WTC11 (cell line): ENCODE measurements at regions not wholly inside any gene's neighbourhood (a gene's known extent, or its start where the extent isn't known, plus 50 kb on each side); places are given as distances from the start of the nearest gene placed in this dataset.

Experiments used
- ATAC-seq: fragments of 200-7000 bp; cut with Tn5 transposase; 2 replicates; pipeline ENCODE4 v1.10.0; 2021; ENCODE audit warnings: mild to moderate bottlenecking, moderate library complexity
- CTCF ChIA-PET: fragments of 300-600 bp; sonication (Branson Sonifier 250); formaldehyde crosslinking; loops from one replicate; lab custom pipeline; 2021; ENCODE audit warnings: antibody characterized with exemption; lab: Charles Lee
- POLR2A ChIA-PET: fragments of 350-600 bp; sonication (Branson Sonifier 250); formaldehyde crosslinking; loops from one replicate; lab custom pipeline; 2021; ENCODE audit warnings: antibody characterized with exemption; lab: Charles Lee
- DNase-seq: peaks from one replicate; pipeline ENCODE4 v3.0.0; 2021; ENCODE audit warnings: low spot score
- H3K27ac Mint-ChIP-seq: 2 replicates; pipeline ENCODE4 v1.8.0; 2021; ENCODE audit warnings: mixed read lengths
- H3K27me3 Mint-ChIP-seq: 2 replicates; pipeline ENCODE4 v1.8.0; 2021; ENCODE audit warnings: low read depth, mild to moderate bottlenecking, moderate library complexity, mixed read lengths
- H3K36me3 Mint-ChIP-seq: 2 replicates; pipeline ENCODE4 v1.8.0; 2021; ENCODE audit warnings: mixed read lengths
- H3K4me1 Mint-ChIP-seq: 2 replicates; pipeline ENCODE4 v1.8.0; 2022; ENCODE audit warnings: mixed read lengths
- H3K4me3 Mint-ChIP-seq: 2 replicates; pipeline ENCODE4 v1.8.0; 2021; ENCODE audit warnings: mild to moderate bottlenecking, moderate library complexity, mixed read lengths
- H3K9me3 Mint-ChIP-seq: 2 replicates; pipeline ENCODE4 v1.8.0; 2021; ENCODE audit warnings: mixed read lengths
- ATF6 ChIP-seq: sonication (generic); formaldehyde crosslinking; IDR thresholded peaks from 2 replicates; pipeline ENCODE4 v1.8.1; 2023; ENCODE audit warnings: mild to moderate bottlenecking, missing genetic modification reagents
- CTCF ChIP-seq: fragments of 200-600 bp; IDR thresholded peaks from 2 replicates; pipeline ENCODE4 v1.8.0; 2022; ENCODE audit warnings: antibody characterized with exemption
- E2F1 ChIP-seq: sonication (generic); formaldehyde crosslinking; IDR thresholded peaks from 2 replicates; pipeline ENCODE4 v1.8.0; 2022; ENCODE audit warnings: mild to moderate bottlenecking, missing genetic modification reagents
- ELF4 ChIP-seq: sonication (generic); formaldehyde crosslinking; IDR thresholded peaks from 2 replicates; pipeline ENCODE4 v1.8.1; 2022; ENCODE audit warnings: low read depth, mild to moderate bottlenecking, moderate library complexity, missing genetic modification reagents
- ETV6 ChIP-seq: sonication (generic); formaldehyde crosslinking; IDR thresholded peaks from 2 replicates; pipeline ENCODE4 v1.8.1; 2022; ENCODE audit warnings: mild to moderate bottlenecking, missing genetic modification reagents
- FOXK1 ChIP-seq: sonication (generic); formaldehyde crosslinking; IDR thresholded peaks from 2 replicates; pipeline ENCODE4 v1.8.0; 2022; ENCODE audit warnings: mild to moderate bottlenecking, moderate library complexity, missing genetic modification reagents
- GRHL2 ChIP-seq: fragments of 250-450 bp; sonication (Bioruptor Pico); IDR thresholded peaks from 2 replicates; pipeline ENCODE4 v1.8.0; 2022; ENCODE audit warnings: mild to moderate bottlenecking, moderate library complexity; ENCODE audit not compliant: insufficient replicate concordance, severe bottlenecking
- HMGXB4 ChIP-seq: sonication (generic); formaldehyde crosslinking; IDR thresholded peaks from 2 replicates; pipeline ENCODE4 v1.8.1; 2023; ENCODE audit warnings: mild to moderate bottlenecking, moderate library complexity, missing genetic modification reagents
- JAZF1 ChIP-seq: fragments of 250-450 bp; sonication (Bioruptor Pico); IDR thresholded peaks from 2 replicates; pipeline ENCODE4 v1.9.0; 2021; ENCODE audit warnings: moderate library complexity, mild to moderate bottlenecking, inconsistent platforms
- NR2C2 ChIP-seq: sonication (generic); formaldehyde crosslinking; IDR thresholded peaks from 2 replicates; pipeline ENCODE4 v1.8.0; 2022; ENCODE audit warnings: mild to moderate bottlenecking, missing genetic modification reagents
- OVOL2 ChIP-seq: fragments of 250-450 bp; sonication (Bioruptor Pico); IDR thresholded peaks from 2 replicates; pipeline ENCODE4 v1.9.0; 2021; ENCODE audit warnings: mild to moderate bottlenecking, borderline replicate concordance
- RORB ChIP-seq: fragments of 250-450 bp; sonication (Bioruptor Pico); IDR thresholded peaks from 2 replicates; pipeline ENCODE4 v1.9.0; 2021; ENCODE audit warnings: mild to moderate bottlenecking
- STAT6 ChIP-seq: sonication (generic); formaldehyde crosslinking; conservative IDR thresholded peaks from 2 replicates; pipeline ENCODE4 v1.8.1; 2023; ENCODE audit warnings: mild to moderate bottlenecking, low read depth, missing genetic modification reagents, moderate library complexity
- ZMAT4 ChIP-seq: fragments of 250-450 bp; sonication (Bioruptor Pico); IDR thresholded peaks from 2 replicates; pipeline ENCODE4 v1.9.0; 2021; ENCODE audit warnings: mild to moderate bottlenecking
- ZNF317 ChIP-seq: sonication (generic); formaldehyde crosslinking; IDR thresholded peaks from 2 replicates; pipeline ENCODE4 v1.8.1; 2023; ENCODE audit warnings: low read depth, mild to moderate bottlenecking, moderate library complexity, missing genetic modification reagents, borderline replicate concordance
- ZNF423 ChIP-seq: fragments of 250-450 bp; sonication (Bioruptor Pico); IDR thresholded peaks from 2 replicates; pipeline ENCODE4 v2.1.2; 2022; ENCODE audit warnings: mild to moderate bottlenecking, moderate library complexity

GRCh38 chr5:71771191-71771590, 52.1 kb downstream of the CARTPT start:
- peaks cover 19% of the 10 kb centered on the region for H3K4me1 Mint-ChIP-seq
- ChIA-PET POLR2A (interaction anchor here (0.7 kb wide), 1 partner anchor 624 kb away, joined by 3 read pairs; no protein-coding TSS in a partner anchor), CTCF (interaction anchor here (1.3 kb wide), 1 partner anchor 73 kb away, joined by 3 read pairs; no protein-coding TSS in a partner anchor)
- no peak for DNase-seq
- no peaks in the 10 kb centered on the region for H3K36me3 Mint-ChIP-seq
- no peak overlapping the region for H3K27ac Mint-ChIP-seq
- ATAC-seq: no peak
- no peaks in the 10 kb centered on the region for H3K27me3 Mint-ChIP-seq
- TF ChIP-seq CTCF: no peak
- TF ChIP-seq GRHL2: no peak
- no peak for TF ChIP-seq FOXK1 (CRISPR knock-in tag)
- no peak for TF ChIP-seq ZNF317
- H3K4me3 Mint-ChIP-seq: no peak overlapping the region
- peaks cover 3% of the 10 kb centered on the region for H3K9me3 Mint-ChIP-seq

DNA sequence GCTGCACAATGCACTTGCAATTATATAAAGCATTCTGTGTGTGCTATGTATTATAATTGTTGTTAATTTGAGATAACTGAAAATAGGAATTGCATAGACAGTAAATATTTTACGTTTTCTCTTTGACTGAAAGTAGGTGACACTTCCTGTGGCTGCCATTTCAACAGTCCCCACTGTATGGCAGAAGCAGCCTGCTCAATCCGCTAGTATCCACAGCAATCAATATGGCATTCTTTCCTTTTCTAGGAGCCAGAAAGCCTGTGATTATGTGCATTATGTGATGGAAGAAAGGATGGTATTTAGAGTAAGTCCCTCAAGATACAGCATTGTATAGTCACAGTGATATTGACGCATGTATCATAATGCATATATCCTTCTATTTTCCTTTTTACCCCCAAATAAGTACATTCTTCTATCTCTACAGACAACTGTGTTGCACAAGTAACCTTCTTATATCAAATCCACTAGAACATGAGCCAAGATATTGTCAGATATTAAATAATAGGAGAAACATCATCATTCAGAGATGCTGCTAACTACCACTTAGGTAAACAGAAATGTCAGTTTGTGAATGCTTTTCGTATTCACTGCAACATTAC, 59.7 kb downstream of the CARTPT start:
- H3K27ac Mint-ChIP-seq: no peak overlapping the region
- POLR2A ChIA-PET: no interaction called here
- DNase-seq (no peak), ATAC-seq (peak; percentile 54; the same call in 1 of the 2 replicates)
- H3K9me3 Mint-ChIP-seq: no peaks in the 10 kb centered on the region
- H3K4me1 Mint-ChIP-seq: peaks cover 9% of the 10 kb centered on the region; the same call in 1 of the 2 replicates
- H3K36me3 Mint-ChIP-seq: no peaks in the 10 kb centered on the region
- no peak overlapping the region for H3K4me3 Mint-ChIP-seq
- no peak for TF ChIP-seq HMGXB4 (CRISPR knock-in tag)
- TF ChIP-seq GRHL2: no peak
- TF ChIP-seq NR2C2 (CRISPR knock-in tag): no peak
- no peak for TF ChIP-seq ZNF317
- no peaks in the 10 kb centered on the region; the same call in 1 of the 2 replicates for H3K27me3 Mint-ChIP-seq
- CTCF ChIA-PET: no interaction called here

DNA sequence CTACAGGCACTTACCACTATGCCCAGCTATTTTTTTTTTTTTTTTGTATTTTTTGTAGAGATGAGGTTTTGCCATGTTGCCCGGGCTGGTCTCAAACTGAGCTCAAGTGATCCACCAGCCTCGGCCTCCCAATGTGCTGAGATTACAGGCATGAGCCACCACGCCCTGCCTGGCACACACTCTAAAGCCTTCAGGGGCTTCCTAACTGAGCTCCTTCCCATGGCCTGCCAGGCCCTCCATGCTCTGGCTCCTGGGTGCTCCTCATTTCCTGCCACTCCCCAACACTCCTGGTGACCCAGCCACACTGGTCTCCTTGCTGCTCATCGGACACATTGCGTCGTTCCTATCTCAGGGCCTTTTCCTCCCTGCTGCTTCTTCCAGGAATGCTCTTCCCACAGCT, 61.5 kb downstream of the CARTPT start:
- ChIA-PET CTCF (interaction anchor here (0.7 to 0.8 kb wide), 2 partner anchors 180 to 464 kb away, joined by 3 read pairs; no protein-coding TSS in a partner anchor), POLR2A (no interaction called here)
- DNase-seq: no peak
- no peak for ATAC-seq
- Mint-ChIP-seq H3K9me3 (no peaks in the 10 kb centered on the region), H3K4me1 (peaks cover 11% of the 10 kb centered on the region), H3K27ac (no peak overlapping the region), H3K27me3 (no peaks in the 10 kb centered on the region; the same call in 1 of the 2 replicates), H3K36me3 (no peaks in the 10 kb centered on the region), H3K4me3 (no peak overlapping the region)
- no peak for TF ChIP-seq ZMAT4 (CRISPR knock-in tag)
- TF ChIP-seq ZNF423 (CRISPR knock-in tag): no peak

- Mint-ChIP-seq H3K27ac (no peak overlapping the region), H3K9me3 (no peaks in the 10 kb centered on the region), H3K4me1 (peaks cover 24% of the 10 kb centered on the region), H3K36me3 (no peaks in the 10 kb centered on the region), H3K4me3 (no peak overlapping the region), H3K27me3 (no peaks in the 10 kb centered on the region; the same call in 1 of the 2 replicates)
- ChIA-PET CTCF (interaction anchor here (0.6 to 2.7 kb wide), 22 partner anchors 13 to 526 kb away, joined by 3 to 12 read pairs (median 4); partner anchors contain the start of gene CARTPT), POLR2A (no interaction called here)
- ATAC-seq: no peak
- no peak for DNase-seq
- no peak for TF ChIP-seq OVOL2 (CRISPR knock-in tag)
- TF ChIP-seq CTCF: no peak
- TF ChIP-seq E2F1 (CRISPR knock-in tag): no peak
- TF ChIP-seq ELF4: no peak
- TF ChIP-seq ATF6 (CRISPR knock-in tag): no peak
- TF ChIP-seq STAT6 (CRISPR knock-in tag): no peak
- TF ChIP-seq RORB (CRISPR knock-in tag): no peak
- no peak for TF ChIP-seq ETV6 (CRISPR knock-in tag)
- no peak for TF ChIP-seq JAZF1 (CRISPR knock-in tag)
Observed at GRCh38 chr5:71782393-71782770, 63.3 kb downstream of the CARTPT start.
